ENCODE measurements at regions not wholly inside any gene's neighbourhood (a gene's known extent, or its start where the extent isn't known, plus 50 kb on each side); places are given as distances from the start of the nearest gene placed in this dataset.

- no peaks in the 10 kb centered on the region for H3K79me2 ChIP-seq (replicated peaks; ENCODE audit: insufficient read depth, low read length)
- H3K4me3 ChIP-seq (ENCODE audit: low read length): no peak overlapping the region
- no peaks in the 10 kb centered on the region for H3K27me3 ChIP-seq (ENCODE audit: insufficient read depth, low read depth, low read length)
- H3K4me2 ChIP-seq (ENCODE audit: low read length): no peak overlapping the region
- no peak overlapping the region for H3K9ac ChIP-seq (ENCODE audit: low read length)
- no peaks in the 10 kb centered on the region for H3K9me3 ChIP-seq (ENCODE audit: low read length)
- no peaks in the 10 kb centered on the region for H3K9me2 ChIP-seq (ENCODE audit: insufficient read depth, low read length)
- H2AFZ ChIP-seq (ENCODE audit: low read depth, low read length): no peak overlapping the region
- no peaks in the 10 kb centered on the region for H4K20me1 ChIP-seq (ENCODE audit: insufficient read depth)
- no peak for TF ChIP-seq TAF1 (IDR thresholded peaks at IDR 0.05; ENCODE audit: low read depth)
- TF ChIP-seq RAD21 (conservative IDR thresholded peaks at IDR 0.05): no peak
- TF ChIP-seq EZH2 (IDR thresholded peaks at IDR 0.05; ENCODE audit: borderline replicate concordance, insufficient read depth, low read length, poor library complexity, severe bottlenecking): no peak
- TF ChIP-seq POLR2AphosphoS5 (IDR thresholded peaks at IDR 0.05): no peak
- no peak for TF ChIP-seq MXI1 (conservative IDR thresholded peaks at IDR 0.05; ENCODE audit: poor library complexity, severe bottlenecking)
- no peak for TF ChIP-seq SMC3 (conservative IDR thresholded peaks at IDR 0.05; ENCODE audit: poor library complexity)
- no peak for TF ChIP-seq EP300 (conservative IDR thresholded peaks at IDR 0.05; ENCODE audit: poor library complexity, severe bottlenecking)
- H3K36me3 ChIP-seq (ENCODE audit: insufficient read depth, low read length): no peaks in the 10 kb centered on the region
- H3K27ac ChIP-seq (ENCODE audit: low read length): no peak overlapping the region
- no peaks in the 10 kb centered on the region for H3F3A ChIP-seq (ENCODE audit: insufficient read depth, low read length, poor library complexity, severe bottlenecking)
Observed at GRCh38 chr4:3666263-3666662, 99.9 kb upstream of the ADRA2C start.

GRCh38 chr4:3665360-3665891, 100.8 kb upstream of the ADRA2C start:
- Histone ChIP-seq H3K36me3 (ENCODE audit: insufficient read depth, low read length) (no peaks in the 10 kb centered on the region), H3K9me3 (ENCODE audit: low read length) (no peaks in the 10 kb centered on the region), H3K4me2 (ENCODE audit: low read length) (no peak overlapping the region), H3K4me3 (ENCODE audit: low read length) (no peak overlapping the region), H3K9me2 (ENCODE audit: insufficient read depth, low read length) (no peaks in the 10 kb centered on the region), H3F3A (ENCODE audit: insufficient read depth, low read length, poor library complexity, severe bottlenecking) (no peaks in the 10 kb centered on the region), H3K27me3 (ENCODE audit: insufficient read depth, low read depth, low read length) (no peaks in the 10 kb centered on the region), H4K20me1 (ENCODE audit: insufficient read depth) (no peaks in the 10 kb centered on the region), H3K27ac (ENCODE audit: low read length) (no peak overlapping the region), H2AFZ (ENCODE audit: low read depth, low read length) (no peak overlapping the region), H3K79me2 (replicated peaks; ENCODE audit: insufficient read depth, low read length) (no peaks in the 10 kb centered on the region), H3K9ac (ENCODE audit: low read length) (no peak overlapping the region)
- TF ChIP-seq EP300 (conservative IDR thresholded peaks at IDR 0.05; ENCODE audit: poor library complexity, severe bottlenecking): no peak
- TF ChIP-seq SMC3 (conservative IDR thresholded peaks at IDR 0.05; ENCODE audit: poor library complexity): no peak
- TF ChIP-seq POLR2AphosphoS5 (IDR thresholded peaks at IDR 0.05): no peak
- TF ChIP-seq, protein P1, sequence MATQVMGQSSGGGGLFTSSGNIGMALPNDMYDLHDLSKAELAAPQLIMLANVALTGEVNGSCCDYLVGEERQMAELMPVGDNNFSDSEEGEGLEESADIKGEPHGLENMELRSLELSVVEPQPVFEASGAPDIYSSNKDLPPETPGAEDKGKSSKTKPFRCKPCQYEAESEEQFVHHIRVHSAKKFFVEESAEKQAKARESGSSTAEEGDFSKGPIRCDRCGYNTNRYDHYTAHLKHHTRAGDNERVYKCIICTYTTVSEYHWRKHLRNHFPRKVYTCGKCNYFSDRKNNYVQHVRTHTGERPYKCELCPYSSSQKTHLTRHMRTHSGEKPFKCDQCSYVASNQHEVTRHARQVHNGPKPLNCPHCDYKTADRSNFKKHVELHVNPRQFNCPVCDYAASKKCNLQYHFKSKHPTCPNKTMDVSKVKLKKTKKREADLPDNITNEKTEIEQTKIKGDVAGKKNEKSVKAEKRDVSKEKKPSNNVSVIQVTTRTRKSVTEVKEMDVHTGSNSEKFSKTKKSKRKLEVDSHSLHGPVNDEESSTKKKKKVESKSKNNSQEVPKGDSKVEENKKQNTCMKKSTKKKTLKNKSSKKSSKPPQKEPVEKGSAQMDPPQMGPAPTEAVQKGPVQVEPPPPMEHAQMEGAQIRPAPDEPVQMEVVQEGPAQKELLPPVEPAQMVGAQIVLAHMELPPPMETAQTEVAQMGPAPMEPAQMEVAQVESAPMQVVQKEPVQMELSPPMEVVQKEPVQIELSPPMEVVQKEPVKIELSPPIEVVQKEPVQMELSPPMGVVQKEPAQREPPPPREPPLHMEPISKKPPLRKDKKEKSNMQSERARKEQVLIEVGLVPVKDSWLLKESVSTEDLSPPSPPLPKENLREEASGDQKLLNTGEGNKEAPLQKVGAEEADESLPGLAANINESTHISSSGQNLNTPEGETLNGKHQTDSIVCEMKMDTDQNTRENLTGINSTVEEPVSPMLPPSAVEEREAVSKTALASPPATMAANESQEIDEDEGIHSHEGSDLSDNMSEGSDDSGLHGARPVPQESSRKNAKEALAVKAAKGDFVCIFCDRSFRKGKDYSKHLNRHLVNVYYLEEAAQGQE (IDR thresholded peaks at IDR 0.05; ENCODE audit: borderline replicate concordance): no peak
- TF ChIP-seq, protein P2, sequence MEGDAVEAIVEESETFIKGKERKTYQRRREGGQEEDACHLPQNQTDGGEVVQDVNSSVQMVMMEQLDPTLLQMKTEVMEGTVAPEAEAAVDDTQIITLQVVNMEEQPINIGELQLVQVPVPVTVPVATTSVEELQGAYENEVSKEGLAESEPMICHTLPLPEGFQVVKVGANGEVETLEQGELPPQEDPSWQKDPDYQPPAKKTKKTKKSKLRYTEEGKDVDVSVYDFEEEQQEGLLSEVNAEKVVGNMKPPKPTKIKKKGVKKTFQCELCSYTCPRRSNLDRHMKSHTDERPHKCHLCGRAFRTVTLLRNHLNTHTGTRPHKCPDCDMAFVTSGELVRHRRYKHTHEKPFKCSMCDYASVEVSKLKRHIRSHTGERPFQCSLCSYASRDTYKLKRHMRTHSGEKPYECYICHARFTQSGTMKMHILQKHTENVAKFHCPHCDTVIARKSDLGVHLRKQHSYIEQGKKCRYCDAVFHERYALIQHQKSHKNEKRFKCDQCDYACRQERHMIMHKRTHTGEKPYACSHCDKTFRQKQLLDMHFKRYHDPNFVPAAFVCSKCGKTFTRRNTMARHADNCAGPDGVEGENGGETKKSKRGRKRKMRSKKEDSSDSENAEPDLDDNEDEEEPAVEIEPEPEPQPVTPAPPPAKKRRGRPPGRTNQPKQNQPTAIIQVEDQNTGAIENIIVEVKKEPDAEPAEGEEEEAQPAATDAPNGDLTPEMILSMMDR (IDR thresholded peaks at IDR 0.05; ENCODE audit: poor library complexity, severe bottlenecking): no peak
- TF ChIP-seq TAF1 (IDR thresholded peaks at IDR 0.05; ENCODE audit: low read depth): no peak
- TF ChIP-seq RAD21 (conservative IDR thresholded peaks at IDR 0.05): no peak
- no peak for TF ChIP-seq MXI1 (conservative IDR thresholded peaks at IDR 0.05; ENCODE audit: poor library complexity, severe bottlenecking)
- TF ChIP-seq EZH2 (IDR thresholded peaks at IDR 0.05; ENCODE audit: borderline replicate concordance, insufficient read depth, low read length, poor library complexity, severe bottlenecking): no peak

Measured in neural cell (in vitro differentiated cells).